ENCODE measurements at regions not wholly inside any gene's neighbourhood (a gene's known extent, or its start where the extent isn't known, plus 50 kb on each side); places are given as distances from the start of the nearest gene placed in this dataset.

DNA sequence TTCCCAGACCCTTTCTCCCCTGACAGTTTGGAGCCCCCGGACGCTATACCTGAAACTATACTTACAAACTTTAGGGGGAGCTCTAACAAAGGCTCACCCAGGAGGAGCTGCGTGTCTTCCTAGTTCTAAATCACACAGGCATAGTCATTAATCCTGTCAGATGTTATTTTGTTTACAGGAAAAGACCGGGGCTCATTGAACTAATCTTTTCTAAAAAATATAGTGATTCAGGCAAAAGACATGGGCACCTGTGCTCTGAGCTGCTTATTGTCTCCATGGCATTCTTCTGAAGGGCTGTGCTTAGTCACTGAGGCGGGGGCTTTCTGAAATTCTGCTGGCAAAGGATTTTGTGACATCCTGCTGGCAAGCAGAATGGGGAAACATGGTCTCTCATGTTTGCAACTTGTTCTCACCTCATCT is 1577.0 kb downstream of the NCAM2 start:
- H3K27ac Mint-ChIP-seq (ENCODE audit: unreplicated experiment), result no peak overlapping the region
- no TSS peak for BruUV-seq (replicated peaks)
- peaks cover 10% of the 10 kb centered on the region for H3K9me3 Mint-ChIP-seq (ENCODE audit: unreplicated experiment)
- TF ChIP-seq, protein P1, sequence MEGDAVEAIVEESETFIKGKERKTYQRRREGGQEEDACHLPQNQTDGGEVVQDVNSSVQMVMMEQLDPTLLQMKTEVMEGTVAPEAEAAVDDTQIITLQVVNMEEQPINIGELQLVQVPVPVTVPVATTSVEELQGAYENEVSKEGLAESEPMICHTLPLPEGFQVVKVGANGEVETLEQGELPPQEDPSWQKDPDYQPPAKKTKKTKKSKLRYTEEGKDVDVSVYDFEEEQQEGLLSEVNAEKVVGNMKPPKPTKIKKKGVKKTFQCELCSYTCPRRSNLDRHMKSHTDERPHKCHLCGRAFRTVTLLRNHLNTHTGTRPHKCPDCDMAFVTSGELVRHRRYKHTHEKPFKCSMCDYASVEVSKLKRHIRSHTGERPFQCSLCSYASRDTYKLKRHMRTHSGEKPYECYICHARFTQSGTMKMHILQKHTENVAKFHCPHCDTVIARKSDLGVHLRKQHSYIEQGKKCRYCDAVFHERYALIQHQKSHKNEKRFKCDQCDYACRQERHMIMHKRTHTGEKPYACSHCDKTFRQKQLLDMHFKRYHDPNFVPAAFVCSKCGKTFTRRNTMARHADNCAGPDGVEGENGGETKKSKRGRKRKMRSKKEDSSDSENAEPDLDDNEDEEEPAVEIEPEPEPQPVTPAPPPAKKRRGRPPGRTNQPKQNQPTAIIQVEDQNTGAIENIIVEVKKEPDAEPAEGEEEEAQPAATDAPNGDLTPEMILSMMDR (IDR thresholded peaks at IDR 0.05; ENCODE audit: insufficient read depth in 1 of 2, low read depth in 1 of 2, low read length in 1 of 2, severe bottlenecking in 1 of 2, unreplicated experiment in 1 of 2), result peak; percentile 51 to 52
- ChIA-PET POLR2A (no interaction called here), CTCF (interaction anchor here (0.5 kb wide), 1 partner anchor 186 kb away, joined by 3 read pairs; no protein-coding TSS in a partner anchor)
- Histone ChIP-seq H3K27me3 (replicated peaks; ENCODE audit: control insufficient read depth, insufficient read depth, low read length) (no peaks in the 10 kb centered on the region), H3K4me1 (no peaks in the 10 kb centered on the region), H3K9me3 (no peaks in the 10 kb centered on the region), H3K36me3 (ENCODE audit: control insufficient read depth, insufficient read depth, low read length) (no peaks in the 10 kb centered on the region), H3K4me3 (ENCODE audit: low read depth, low read length) (no peak overlapping the region)
- no peaks in the 10 kb centered on the region for H3K4me1 Mint-ChIP-seq (ENCODE audit: low read depth, unreplicated experiment)
- H3K4me3 Mint-ChIP-seq (ENCODE audit: unreplicated experiment), result peak overlapping the region; percentile 7
- H3K36me3 Mint-ChIP-seq (ENCODE audit: insufficient read depth, unreplicated experiment), result no peaks in the 10 kb centered on the region
- intact Hi-C loops (cut with micrococcal nuclease; ENCODE audit: unreplicated experiment), result no loop called here
- no peak for DNase-seq
- no peaks in the 10 kb centered on the region for H3K27me3 Mint-ChIP-seq (ENCODE audit: insufficient read depth, unreplicated experiment)

DNA sequence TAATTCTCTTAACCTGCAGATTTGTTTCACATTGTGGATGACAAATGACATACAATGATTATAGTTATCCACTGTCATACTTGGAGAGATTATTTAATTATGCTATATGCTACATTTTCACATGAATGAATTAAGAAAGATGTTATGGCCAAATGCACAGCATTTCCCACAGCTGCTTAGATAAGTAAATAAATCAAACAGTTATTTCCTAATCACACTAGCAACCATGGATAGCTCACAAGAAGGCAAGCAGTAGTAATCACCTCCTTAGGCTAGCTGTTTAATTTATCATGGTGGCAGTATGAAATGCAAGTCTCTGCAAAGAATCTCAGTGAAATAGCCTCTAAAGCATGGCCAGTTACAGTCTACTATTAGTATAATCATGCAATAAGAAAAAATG is 1581.5 kb downstream of the NCAM2 start:
- TF ChIP-seq, protein P1 (IDR thresholded peaks at IDR 0.05; ENCODE audit: insufficient read depth in 1 of 2, low read depth in 1 of 2, low read length in 1 of 2, severe bottlenecking in 1 of 2, unreplicated experiment in 1 of 2), result no peak
- H3K36me3 ChIP-seq (ENCODE audit: control insufficient read depth, insufficient read depth, low read length), result no peaks in the 10 kb centered on the region
- H3K9me3 Mint-ChIP-seq (ENCODE audit: unreplicated experiment), result no peaks in the 10 kb centered on the region
- H3K27ac Mint-ChIP-seq (ENCODE audit: unreplicated experiment), result no peak overlapping the region
- H3K36me3 Mint-ChIP-seq (ENCODE audit: insufficient read depth, unreplicated experiment), result no peaks in the 10 kb centered on the region
- ChIA-PET CTCF (no interaction called here), POLR2A (no interaction called here)
- no peaks in the 10 kb centered on the region for H3K4me1 ChIP-seq
- intact Hi-C loops (cut with micrococcal nuclease; ENCODE audit: unreplicated experiment), result no loop called here
- no peaks in the 10 kb centered on the region for H3K9me3 ChIP-seq
- no peak for DNase-seq
- H3K4me3 Mint-ChIP-seq (ENCODE audit: unreplicated experiment), result no peak overlapping the region
- H3K27me3 Mint-ChIP-seq (ENCODE audit: insufficient read depth, unreplicated experiment), result no peaks in the 10 kb centered on the region
- BruUV-seq (replicated peaks), result no TSS peak
- no peak overlapping the region for H3K4me3 ChIP-seq (ENCODE audit: low read depth, low read length)
- H3K4me1 Mint-ChIP-seq (ENCODE audit: low read depth, unreplicated experiment), result no peaks in the 10 kb centered on the region
- H3K27me3 ChIP-seq (replicated peaks; ENCODE audit: control insufficient read depth, insufficient read depth, low read length), result no peaks in the 10 kb centered on the region

DNA sequence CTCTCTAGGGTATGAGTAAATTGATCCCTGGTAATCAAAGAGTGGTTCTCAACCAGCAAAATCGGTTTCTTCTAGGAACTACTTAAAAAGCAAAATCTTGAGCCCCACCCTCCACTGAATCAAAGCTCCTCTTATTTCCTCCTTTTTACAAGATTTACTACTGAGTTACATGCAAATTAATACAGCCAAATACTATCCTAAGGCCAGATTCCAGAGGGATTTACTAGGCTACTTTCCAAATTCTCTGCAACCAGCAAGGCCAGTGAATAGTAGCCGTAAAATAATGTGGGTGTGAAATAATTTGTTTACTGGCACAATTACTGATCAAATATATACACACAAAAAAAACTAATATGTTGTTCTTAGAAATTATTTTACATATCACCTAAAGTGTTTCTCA is 1583.8 kb downstream of the NCAM2 start:
- no TSS peak for BruUV-seq (replicated peaks)
- Mint-ChIP-seq H3K27ac (ENCODE audit: unreplicated experiment) (no peak overlapping the region), H3K27me3 (ENCODE audit: insufficient read depth, unreplicated experiment) (no peaks in the 10 kb centered on the region), H3K4me1 (ENCODE audit: low read depth, unreplicated experiment) (no peaks in the 10 kb centered on the region), H3K4me3 (ENCODE audit: unreplicated experiment) (no peak overlapping the region), H3K36me3 (ENCODE audit: insufficient read depth, unreplicated experiment) (no peaks in the 10 kb centered on the region), H3K9me3 (ENCODE audit: unreplicated experiment) (no peaks in the 10 kb centered on the region)
- Histone ChIP-seq H3K36me3 (ENCODE audit: control insufficient read depth, insufficient read depth, low read length) (no peaks in the 10 kb centered on the region), H3K9me3 (no peaks in the 10 kb centered on the region), H3K4me1 (no peaks in the 10 kb centered on the region), H3K27me3 (replicated peaks; ENCODE audit: control insufficient read depth, insufficient read depth, low read length) (no peaks in the 10 kb centered on the region), H3K4me3 (ENCODE audit: low read depth, low read length) (no peak overlapping the region)
- TF ChIP-seq, protein P1 (IDR thresholded peaks at IDR 0.05; ENCODE audit: insufficient read depth in 1 of 2, low read depth in 1 of 2, low read length in 1 of 2, severe bottlenecking in 1 of 2, unreplicated experiment in 1 of 2), result no peak
- ChIA-PET CTCF (no interaction called here), POLR2A (no interaction called here)
- no peak for DNase-seq
- intact Hi-C loops (cut with micrococcal nuclease; ENCODE audit: unreplicated experiment), result no loop called here

Measured in Caco-2 (cell line).